Gastrocnemius medialis (tissue), 4 donors: ENCODE measurements at regions not wholly inside any gene's neighbourhood (a gene's known extent, or its start where the extent isn't known, plus 50 kb on each side); places are given as distances from the start of the nearest gene placed in this dataset.
A peak's percentile ranks its signal among the peaks of the same experiment; 100 is the strongest.
"Not testable (repeated sequence)": the region's sequence is repeated elsewhere in the genome, so short reads cannot be mapped to it uniquely, and the experiment has no call there.

Experiments
- ATAC-seq, 2 donors: fragments of 150-250 bp; one replicate each; pipeline ENCODE4 v1.9.1; 2016
- DNase-seq, 2 donors: peaks; one replicate each; pipeline ENCODE4 v3.0.0-alpha.2; 2019
- H3K27ac ChIP-seq, 4 donors: fragments of 200-600 bp; sonication (generic); 1 replicate in 1 of 4; 2 replicates in 3 of 4; pipeline ENCODE4 v1.5.1; 2016 to 2018; ENCODE audit warnings: mild to moderate bottlenecking in 2 of 4, moderate library complexity in 1 of 4
- H3K27me3 ChIP-seq, 3 donors: fragments of 200-600 bp; sonication (generic) in 2 of 3; 1 replicate in 1 of 3; 2 replicates in 2 of 3; pipeline versions ENCODE4 v1.5.1 to v1.6.0; 2016 to 2019; ENCODE audit warnings: mild to moderate bottlenecking in 1 of 3, moderate library complexity in 1 of 3
- H3K36me3 ChIP-seq, 2 donors: fragments of 200-600 bp; sonication (generic) in 1 of 2; one replicate each; pipeline ENCODE4 v1.5.1; 2017 to 2018
- H3K4me1 ChIP-seq, 2 donors: fragments of 200-600 bp; sonication (generic) in 1 of 2; one replicate each; pipeline ENCODE4 v1.5.1; 2016 to 2017; ENCODE audit warnings: mild to moderate bottlenecking in 2 of 2
- H3K4me3 ChIP-seq, 4 donors: fragments of 200-600 bp; sonication (generic) in 3 of 4; 1 replicate in 1 of 4; 2 replicates in 3 of 4; pipeline ENCODE4 v1.5.1; 2016 to 2019; ENCODE audit warnings: mild to moderate bottlenecking in 2 of 4
- H3K9me3 ChIP-seq, 3 donors: fragments of 200-600 bp; sonication (generic) in 2 of 3; 1 replicate in 1 of 3; 2 replicates in 2 of 3; pipeline ENCODE4 v1.5.1; 2016 to 2019
- CTCF ChIP-seq, 5 experiments: fragments of 450-650 bp in 3 of 5; fragments of 200-600 bp in 2 of 5; sonication (generic) in 2 of 5; IDR thresholded peaks in 4 of 5; conservative IDR thresholded peaks in 1 of 5; 1 replicate in 4 of 5; 2 replicates in 1 of 5; pipeline ENCODE4 v1.5.1; 2016 to 2019; ENCODE audit warnings: antibody characterized with exemption in 5 of 5, mild to moderate bottlenecking in 3 of 5, moderate library complexity in 3 of 5
- POLR2A ChIP-seq, 2 donors: fragments of 450-650 bp; IDR thresholded peaks; one replicate each; pipeline ENCODE4 v1.6.1; 2017; ENCODE audit warnings: antibody characterized with exemption in 2 of 2, mild to moderate bottlenecking in 2 of 2, moderate library complexity in 2 of 2
- in situ Hi-C, 4 donors: fragments of 200-750 bp; cut with MboI; loops; one replicate each; pipeline versions ENCODE4 v1.15.0 to v1.8.0; 2017; ENCODE audit warnings: low sequenced_read_pairs in 4 of 4
- intact Hi-C: fragments of 100-400 bp; cut with DNase I; formaldehyde crosslinking; loops from one replicate; pipeline ENCODE4 v1.15.1; 2023; ENCODE audit warnings: low total_unique reads

GRCh38 chr11:89616999-89617602 is 93.0 kb upstream of the TRIM77 start:
- ATAC-seq, result not testable (repeated sequence)
- in situ Hi-C loops, result loop anchor here in 1 of 4 donors (25.0 kb wide), 1 partner anchor 530 kb away; no protein-coding TSS in a partner anchor

GRCh38 chr11:89620721-89621120 is 89.4 kb upstream of the TRIM77 start:
- H3K9me3 ChIP-seq, H3K27ac ChIP-seq, H3K4me1 ChIP-seq, H3K36me3 ChIP-seq, DNase-seq, ATAC-seq, H3K27me3 ChIP-seq, H3K4me3 ChIP-seq, intact Hi-C loops: not testable (repeated sequence)
- in situ Hi-C loops, result loop anchor here in 1 of 4 donors (25.0 kb wide), 1 partner anchor 533 kb away; no protein-coding TSS in a partner anchor

More at GRCh38 chr11:89616999-89617602, 93.0 kb upstream of the TRIM77 start:
- not testable (repeated sequence) for H3K36me3 ChIP-seq, H3K27me3 ChIP-seq, H3K9me3 ChIP-seq, DNase-seq, H3K4me1 ChIP-seq, H3K4me3 ChIP-seq, H3K27ac ChIP-seq
- TF ChIP-seq CTCF (IDR thresholded peaks at IDR 0.05 in 4 of 5, conservative IDR thresholded peaks at IDR 0.05 in 1 of 5), result peak in 2 of 5 experiments; percentile 8 to 15
- intact Hi-C loops, result loop anchor here (10.0 kb wide), 1 partner anchor 282 kb away; no protein-coding TSS in a partner anchor

GRCh38 chr11:89625171-89625570 is 84.9 kb upstream of the TRIM77 start:
- Histone ChIP-seq H3K9me3 (no peaks in the 10 kb centered on the region), H3K27ac (no peak overlapping the region), H3K4me3 (no peak overlapping the region), H3K36me3 (no peaks in the 10 kb centered on the region), H3K27me3 (no peaks in the 10 kb centered on the region), H3K4me1 (no peaks in the 10 kb centered on the region)
- no peak for DNase-seq
- no peak for TF ChIP-seq CTCF (IDR thresholded peaks at IDR 0.05 in 4 of 5, conservative IDR thresholded peaks at IDR 0.05 in 1 of 5)
- TF ChIP-seq POLR2A (IDR thresholded peaks at IDR 0.05), result no peak
- intact Hi-C loops (no loop called here), in situ Hi-C loops (no loop called here)
- ATAC-seq, result no peak

GRCh38 chr11:89626366-89626765 is 83.7 kb upstream of the TRIM77 start:
- no peaks in the 10 kb centered on the region for H3K4me1 ChIP-seq
- no peaks in the 10 kb centered on the region for H3K36me3 ChIP-seq
- DNase-seq (no peak), ATAC-seq (no peak)
- intact Hi-C loops, result no loop called here
- H3K27ac ChIP-seq, result no peak overlapping the region
- no peak for TF ChIP-seq CTCF (IDR thresholded peaks at IDR 0.05 in 4 of 5, conservative IDR thresholded peaks at IDR 0.05 in 1 of 5)
- TF ChIP-seq POLR2A (IDR thresholded peaks at IDR 0.05), result no peak
- in situ Hi-C loops, result no loop called here
- no peak overlapping the region for H3K4me3 ChIP-seq
- H3K9me3 ChIP-seq, result no peaks in the 10 kb centered on the region
- no peaks in the 10 kb centered on the region for H3K27me3 ChIP-seq

GRCh38 chr11:89626881-89627280 is 83.2 kb upstream of the TRIM77 start:
- ATAC-seq, H3K4me3 ChIP-seq, in situ Hi-C loops, H3K27me3 ChIP-seq, intact Hi-C loops, H3K4me1 ChIP-seq, H3K27ac ChIP-seq, DNase-seq, H3K36me3 ChIP-seq, H3K9me3 ChIP-seq: not testable (repeated sequence)
